Lung (tissue), 11 donors: ENCODE measurements at regions not wholly inside any gene's neighbourhood (a gene's known extent, or its start where the extent isn't known, plus 50 kb on each side); places are given as distances from the start of the nearest gene placed in this dataset.
A peak's percentile ranks its signal among the peaks of the same experiment; 100 is the strongest.

ENCODE experiments used
- ATAC-seq: fragments of 200-7000 bp; cut with Tn5 transposase; one replicate; pipeline ENCODE4 v1.9.1; 2020; ENCODE audit warnings: moderate number of reproducible peaks; ENCODE audit not compliant: insufficient read depth, low FRiP score
- DNase-seq, 3 donors: peaks; one replicate each; pipeline ENCODE4 v3.0.0-alpha.2; 2013 to 2017
- H3K27ac ChIP-seq, 2 donors: one replicate each; pipeline ENCODE4 v1.5.1; 2013; ENCODE audit warnings: mild to moderate bottlenecking in 2 of 2, moderate library complexity in 2 of 2, control low read depth in 1 of 2, inconsistent platforms in 1 of 2, low read depth in 1 of 2, low read length in 1 of 2
- H3K27me3 ChIP-seq, 3 donors: one replicate each; pipeline ENCODE4 v1.5.1; 2013; ENCODE audit warnings: low read length in 2 of 3; ENCODE audit not compliant: control insufficient read depth in 3 of 3, insufficient read depth in 3 of 3
- H3K36me3 ChIP-seq, 4 donors: one replicate each; pipeline ENCODE4 v1.5.1; 2013; ENCODE audit warnings: low read length in 4 of 4, mild to moderate bottlenecking in 1 of 4, moderate library complexity in 1 of 4; ENCODE audit not compliant: control insufficient read depth in 4 of 4, insufficient read depth in 4 of 4
- H3K4me1 ChIP-seq, 5 donors: one replicate each; pipeline ENCODE4 v1.5.1; 2013; ENCODE audit warnings: low read length in 5 of 5, mild to moderate bottlenecking in 2 of 5, moderate library complexity in 1 of 5; ENCODE audit not compliant: control insufficient read depth in 5 of 5, insufficient read depth in 5 of 5
- H3K4me3 ChIP-seq: one replicate; pipeline ENCODE4 v1.5.1; 2013; ENCODE audit warnings: mild to moderate bottlenecking, control low read depth, moderate library complexity
- H3K9ac ChIP-seq, 2 donors: one replicate each; pipeline ENCODE4 v1.5.1; 2013; ENCODE audit warnings: low read length in 2 of 2, control low read depth in 1 of 2; ENCODE audit not compliant: insufficient read depth in 1 of 2
- H3K9me3 ChIP-seq, 4 donors: one replicate each; pipeline ENCODE4 v1.5.1; 2013; ENCODE audit warnings: low read length in 3 of 4, mild to moderate bottlenecking in 1 of 4, moderate library complexity in 1 of 4; ENCODE audit not compliant: control insufficient read depth in 4 of 4, insufficient read depth in 3 of 4
- WGBS, 2 donors: extraction: QIAGEN DNeasy Blood & Tissue Kit; methylation state at CpG; one replicate each; pipeline ENCODE4 v1.1.7; 2013; 5-methylcytosine and 5-hydroxymethylcytosine counted together
- TF ChIP-seq, protein P1 (sequence below): IDR thresholded peaks from 2 replicates; pipeline ENCODE4 v1.5.1; 2012; ENCODE audit warnings: mild to moderate bottlenecking; ENCODE audit errors: control extremely low read depth, extremely low read depth
- donor health status: control.
- donor health status: control.
- donor health status: Bipolar disorder and iron deficiency.
- donor health status: healthy.
- donor health status: DM: yes; HTN: yes; CAD: no.

- WGBS, 2 donors: 65 to 77% methylated on average over 8 of the region's 8 CpGs
- DNase-seq: peak; percentile 60 to 80 (median 79)
- no peak for ATAC-seq
- Histone ChIP-seq H3K4me3 (no peak overlapping the region), H3K27me3 (no peaks in the 10 kb centered on the region), H3K4me1 (peaks cover 2 to 22% (median 16%) of the 10 kb centered on the region in 5 donors), H3K9ac (no peak overlapping the region), H3K9me3 (no peaks in the 10 kb centered on the region), H3K27ac (peak overlapping the region in 1 of 2 donors; percentile 80), H3K36me3 (no peaks in the 10 kb centered on the region)
- TF ChIP-seq, protein P1, sequence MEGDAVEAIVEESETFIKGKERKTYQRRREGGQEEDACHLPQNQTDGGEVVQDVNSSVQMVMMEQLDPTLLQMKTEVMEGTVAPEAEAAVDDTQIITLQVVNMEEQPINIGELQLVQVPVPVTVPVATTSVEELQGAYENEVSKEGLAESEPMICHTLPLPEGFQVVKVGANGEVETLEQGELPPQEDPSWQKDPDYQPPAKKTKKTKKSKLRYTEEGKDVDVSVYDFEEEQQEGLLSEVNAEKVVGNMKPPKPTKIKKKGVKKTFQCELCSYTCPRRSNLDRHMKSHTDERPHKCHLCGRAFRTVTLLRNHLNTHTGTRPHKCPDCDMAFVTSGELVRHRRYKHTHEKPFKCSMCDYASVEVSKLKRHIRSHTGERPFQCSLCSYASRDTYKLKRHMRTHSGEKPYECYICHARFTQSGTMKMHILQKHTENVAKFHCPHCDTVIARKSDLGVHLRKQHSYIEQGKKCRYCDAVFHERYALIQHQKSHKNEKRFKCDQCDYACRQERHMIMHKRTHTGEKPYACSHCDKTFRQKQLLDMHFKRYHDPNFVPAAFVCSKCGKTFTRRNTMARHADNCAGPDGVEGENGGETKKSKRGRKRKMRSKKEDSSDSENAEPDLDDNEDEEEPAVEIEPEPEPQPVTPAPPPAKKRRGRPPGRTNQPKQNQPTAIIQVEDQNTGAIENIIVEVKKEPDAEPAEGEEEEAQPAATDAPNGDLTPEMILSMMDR: no peak
These were observed 112.2 kb downstream of the PLEKHG1 start for GRCh38 chr6:150711584-150712504.

DNA sequence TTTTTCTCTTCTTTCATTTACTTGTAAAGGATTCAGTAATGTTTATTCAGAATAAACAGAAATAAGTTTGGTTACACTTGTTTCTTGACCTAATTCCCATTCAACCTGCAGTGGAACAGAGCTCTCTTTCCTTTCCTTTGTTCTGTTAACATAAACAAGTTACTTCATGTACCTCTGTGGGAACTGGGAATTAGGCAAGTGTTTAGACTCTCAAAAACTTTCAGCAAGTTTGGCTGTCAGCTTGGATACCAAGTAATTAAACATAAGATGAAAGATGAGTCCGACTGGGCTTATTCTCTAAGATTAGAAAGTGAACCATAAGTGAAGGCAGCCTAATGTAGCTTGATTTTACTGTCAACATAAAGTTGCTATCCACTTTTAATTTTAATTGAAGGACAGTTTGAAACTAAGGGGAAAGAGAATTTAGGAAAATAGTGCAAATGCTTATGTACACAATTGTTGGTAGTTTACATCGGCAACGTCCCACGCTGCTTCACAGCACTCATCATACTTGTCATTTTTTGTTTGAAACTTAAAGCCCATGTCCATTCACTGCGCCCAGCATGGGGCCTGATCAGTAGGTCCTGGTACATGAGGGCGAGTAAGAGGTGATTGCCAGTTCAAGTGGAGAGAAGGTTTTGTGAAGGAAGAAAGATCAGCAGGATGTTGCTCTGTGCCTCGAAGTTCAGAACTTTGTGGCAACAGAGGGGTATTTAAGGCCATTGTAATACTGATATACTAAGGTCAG, 113.0 kb downstream of the PLEKHG1 start:
- Histone ChIP-seq H3K36me3 (no peaks in the 10 kb centered on the region), H3K9me3 (no peaks in the 10 kb centered on the region), H3K4me3 (no peak overlapping the region), H3K27ac (no peak overlapping the region), H3K27me3 (no peaks in the 10 kb centered on the region), H3K4me1 (peaks cover 2 to 22% (median 16%) of the 10 kb centered on the region in 5 donors), H3K9ac (no peak overlapping the region)
- DNase-seq (peak in 1 of 3 donors; percentile 45), ATAC-seq (no peak)
- WGBS, 2 donors: 63 to 76% methylated on average over 7 of the region's 7 CpGs
- TF ChIP-seq, protein P1: no peak

GRCh38 chr6:150713487-150713886, 113.8 kb downstream of the PLEKHG1 start:
- Histone ChIP-seq H3K36me3 (no peaks in the 10 kb centered on the region), H3K9me3 (no peaks in the 10 kb centered on the region), H3K4me3 (no peak overlapping the region), H3K4me1 (peaks cover 2 to 22% (median 16%) of the 10 kb centered on the region in 5 donors), H3K27ac (no peak overlapping the region), H3K9ac (no peak overlapping the region), H3K27me3 (no peaks in the 10 kb centered on the region)
- no peak for DNase-seq
- no peak for ATAC-seq
- WGBS, 2 donors: 91 to 95% methylated on average over 2 of the region's 2 CpGs
- TF ChIP-seq, protein P1: no peak
